DMS153 (cell line): ENCODE measurements at regions not wholly inside any gene's neighbourhood (a gene's known extent, or its start where the extent isn't known, plus 50 kb on each side); places are given as distances from the start of the nearest gene placed in this dataset.

Experiments used
- DNase-seq: peaks from one replicate; lab custom pipeline; 2025; lab: John Stamatoyannopoulos, UW

GRCh38 chr22:27224485-27225374 lies 567.3 kb downstream of the MIAT start:
- DNase-seq: no peak

- no peak for DNase-seq
Measured at GRCh38 chr22:27226666-27227065, 569.3 kb downstream of the MIAT start.

- no peak for DNase-seq
Measured at GRCh38 chr22:27228771-27229170, 571.4 kb downstream of the MIAT start.

GRCh38 chr22:27230189-27230588 lies 571.4 kb downstream of the MN1 start:
- no peak for DNase-seq

GRCh38 chr22:27231266-27231665 lies 570.3 kb downstream of the MN1 start:
- DNase-seq: no peak

- no peak for DNase-seq
Measured at GRCh38 chr22:27232077-27232476, 569.5 kb downstream of the MN1 start.

- DNase-seq: no peak
Measured at GRCh38 chr22:27237080-27237741, 564.3 kb downstream of the MN1 start.

GRCh38 chr22:27238935-27239510 lies 562.5 kb downstream of the MN1 start:
- no peak for DNase-seq

- DNase-seq: no peak
Measured at GRCh38 chr22:27239520-27239919, 562.0 kb downstream of the MN1 start.

- no peak for DNase-seq
Measured at GRCh38 chr22:27240298-27241075, 561.1 kb downstream of the MN1 start.

- no peak for DNase-seq
Measured at GRCh38 chr22:27241430-27242321, 559.9 kb downstream of the MN1 start.

GRCh38 chr22:27242474-27242873 lies 559.1 kb downstream of the MN1 start:
- no peak for DNase-seq

GRCh38 chr22:27242917-27243589 lies 558.5 kb downstream of the MN1 start:
- DNase-seq: no peak

GRCh38 chr22:27244328-27244727 lies 557.2 kb downstream of the MN1 start:
- DNase-seq: no peak

- no peak for DNase-seq
Measured at GRCh38 chr22:27245056-27245455, 556.5 kb downstream of the MN1 start.

- no peak for DNase-seq
Measured at GRCh38 chr22:27246558-27246957, 555.0 kb downstream of the MN1 start.

GRCh38 chr22:27247701-27248434 lies 553.7 kb downstream of the MN1 start:
- no peak for DNase-seq

- no peak for DNase-seq
Measured at GRCh38 chr22:27250418-27250817, 551.1 kb downstream of the MN1 start.

GRCh38 chr22:27250886-27251285 lies 550.7 kb downstream of the MN1 start:
- no peak for DNase-seq

- no peak for DNase-seq
Measured at GRCh38 chr22:27251563-27251962, 550.0 kb downstream of the MN1 start.
